Neural progenitor cell (in vitro differentiated cells): ENCODE measurements at regions not wholly inside any gene's neighbourhood (a gene's known extent, or its start where the extent isn't known, plus 50 kb on each side); places are given as distances from the start of the nearest gene placed in this dataset.

Source experiments
- DNase-seq: peaks from one replicate; pipeline ENCODE4 v3.0.0-alpha.2; 2016; ENCODE audit warnings: low spot score
- H2AFZ ChIP-seq: fragments of 200-600 bp; sonication (generic); replicated peaks from 2 replicates; pipeline ENCODE4 v1.6.1; 2016; ENCODE audit warnings: antibody characterized with exemption
- H3F3A ChIP-seq: fragments of 200-600 bp; sonication (generic); 2 replicates; pipeline ENCODE4 v1.6.1; 2016; ENCODE audit warnings: antibody characterized with exemption, low read depth
- H3K27ac ChIP-seq: fragments of 200-600 bp; sonication (generic); 2 replicates; pipeline ENCODE4 v1.5.1; 2016; ENCODE audit warnings: mild to moderate bottlenecking
- H3K27me3 ChIP-seq: fragments of 200-600 bp; sonication (generic); 2 replicates; pipeline ENCODE4 v1.6.1; 2016; ENCODE audit warnings: mild to moderate bottlenecking, moderate library complexity
- H3K36me3 ChIP-seq: fragments of 200-600 bp; sonication (generic); 2 replicates; pipeline ENCODE4 v1.5.1; 2016
- H3K4me1 ChIP-seq: fragments of 200-600 bp; sonication (generic); 2 replicates; pipeline ENCODE4 v1.6.1; 2016; ENCODE audit warnings: mixed run types
- H3K4me2 ChIP-seq: fragments of 200-600 bp; sonication (generic); 2 replicates; pipeline ENCODE4 v1.6.1; 2016
- H3K4me3 ChIP-seq: fragments of 200-600 bp; sonication (generic); 2 replicates; pipeline ENCODE4 v1.5.1; 2016
- H3K79me2 ChIP-seq: fragments of 200-600 bp; sonication (generic); 2 replicates; pipeline ENCODE4 v1.6.1; 2016; ENCODE audit warnings: low read depth
- H3K9ac ChIP-seq: fragments of 200-600 bp; sonication (generic); 2 replicates; pipeline ENCODE4 v1.6.1; 2016
- H3K9me3 ChIP-seq: fragments of 200-600 bp; sonication (generic); 2 replicates; pipeline ENCODE4 v1.5.1; 2016; ENCODE audit warnings: low read depth
- H4K20me1 ChIP-seq: fragments of 200-600 bp; sonication (generic); 2 replicates; pipeline ENCODE4 v1.6.1; 2016; ENCODE audit warnings: low read depth
- H3K27ac Mint-ChIP-seq: 3 replicates; pipeline ENCODE4 v1.8.0; 2021; ENCODE audit warnings: mixed read lengths
- H3K27me3 Mint-ChIP-seq: 2 replicates; pipeline ENCODE4 v1.8.0; 2022; ENCODE audit warnings: low read depth, mild to moderate bottlenecking, inconsistent platforms, moderate library complexity, mixed read lengths; ENCODE audit not compliant: insufficient read depth
- H3K36me3 Mint-ChIP-seq: 3 replicates; pipeline ENCODE4 v1.8.0; 2021; ENCODE audit warnings: mixed read lengths
- H3K4me1 Mint-ChIP-seq: 3 replicates; pipeline ENCODE4 v1.8.0; 2021; ENCODE audit warnings: mixed read lengths
- H3K4me3 Mint-ChIP-seq: 3 replicates; pipeline ENCODE4 v1.8.0; 2021; ENCODE audit warnings: mild to moderate bottlenecking, moderate library complexity, mixed read lengths
- H3K9me3 Mint-ChIP-seq: 3 replicates; pipeline ENCODE4 v1.8.0; 2020; ENCODE audit warnings: mixed read lengths
- EZH2 ChIP-seq: fragments of 200-600 bp; sonication (generic); IDR thresholded peaks from 2 replicates; pipeline ENCODE4 v1.6.1; 2017; ENCODE audit warnings: antibody characterized with exemption, mild to moderate bottlenecking, moderate library complexity
- EZH2phosphoT487 ChIP-seq: fragments of 200-600 bp; sonication (generic); IDR thresholded peaks from 2 replicates; pipeline ENCODE4 v1.6.1; 2017; ENCODE audit warnings: antibody characterized with exemption
- TF ChIP-seq, protein P1 (sequence below): fragments of 200-600 bp; sonication (generic); IDR thresholded peaks from 2 replicates; pipeline ENCODE4 v1.5.1; 2017; ENCODE audit warnings: antibody characterized with exemption, mild to moderate bottlenecking

DNA sequence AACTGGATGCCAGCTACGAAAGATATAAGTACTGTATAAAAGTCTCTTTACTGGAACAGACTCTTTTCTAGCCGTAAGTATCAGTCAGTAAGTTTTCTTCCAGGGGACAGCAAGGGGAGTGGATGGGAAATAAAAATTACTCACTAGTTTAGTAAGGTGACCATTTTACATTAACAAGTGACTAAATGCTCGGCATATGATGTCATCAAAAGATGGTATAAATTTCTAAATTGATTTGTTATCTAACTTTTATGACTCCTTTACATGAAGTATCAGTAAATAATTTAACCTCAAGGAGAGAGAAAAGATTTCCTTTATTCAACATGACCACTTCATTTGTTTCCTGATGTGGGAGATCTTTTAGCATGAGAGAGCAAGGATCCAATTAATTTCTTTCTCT lies 859.0 kb upstream of the LRRTM1 start:
- no peak for DNase-seq
- Histone ChIP-seq H3F3A (no peaks in the 10 kb centered on the region), H3K9ac (no peak overlapping the region), H3K4me1 (no peaks in the 10 kb centered on the region), H4K20me1 (no peaks in the 10 kb centered on the region), H3K79me2 (no peaks in the 10 kb centered on the region), H3K4me2 (no peak overlapping the region), H3K36me3 (no peaks in the 10 kb centered on the region), H3K27me3 (no peaks in the 10 kb centered on the region), H3K27ac (no peak overlapping the region), H2AFZ (no peak overlapping the region), H3K9me3 (no peaks in the 10 kb centered on the region), H3K4me3 (no peak overlapping the region)
- TF ChIP-seq, protein P1, sequence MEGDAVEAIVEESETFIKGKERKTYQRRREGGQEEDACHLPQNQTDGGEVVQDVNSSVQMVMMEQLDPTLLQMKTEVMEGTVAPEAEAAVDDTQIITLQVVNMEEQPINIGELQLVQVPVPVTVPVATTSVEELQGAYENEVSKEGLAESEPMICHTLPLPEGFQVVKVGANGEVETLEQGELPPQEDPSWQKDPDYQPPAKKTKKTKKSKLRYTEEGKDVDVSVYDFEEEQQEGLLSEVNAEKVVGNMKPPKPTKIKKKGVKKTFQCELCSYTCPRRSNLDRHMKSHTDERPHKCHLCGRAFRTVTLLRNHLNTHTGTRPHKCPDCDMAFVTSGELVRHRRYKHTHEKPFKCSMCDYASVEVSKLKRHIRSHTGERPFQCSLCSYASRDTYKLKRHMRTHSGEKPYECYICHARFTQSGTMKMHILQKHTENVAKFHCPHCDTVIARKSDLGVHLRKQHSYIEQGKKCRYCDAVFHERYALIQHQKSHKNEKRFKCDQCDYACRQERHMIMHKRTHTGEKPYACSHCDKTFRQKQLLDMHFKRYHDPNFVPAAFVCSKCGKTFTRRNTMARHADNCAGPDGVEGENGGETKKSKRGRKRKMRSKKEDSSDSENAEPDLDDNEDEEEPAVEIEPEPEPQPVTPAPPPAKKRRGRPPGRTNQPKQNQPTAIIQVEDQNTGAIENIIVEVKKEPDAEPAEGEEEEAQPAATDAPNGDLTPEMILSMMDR = no peak
- TF ChIP-seq EZH2 (no peak), EZH2phosphoT487 (no peak)
- Mint-ChIP-seq H3K4me1 (no peaks in the 10 kb centered on the region), H3K4me3 (no peak overlapping the region), H3K27me3 (no peaks in the 10 kb centered on the region), H3K27ac (no peak overlapping the region), H3K36me3 (no peaks in the 10 kb centered on the region), H3K9me3 (no peaks in the 10 kb centered on the region)

DNA sequence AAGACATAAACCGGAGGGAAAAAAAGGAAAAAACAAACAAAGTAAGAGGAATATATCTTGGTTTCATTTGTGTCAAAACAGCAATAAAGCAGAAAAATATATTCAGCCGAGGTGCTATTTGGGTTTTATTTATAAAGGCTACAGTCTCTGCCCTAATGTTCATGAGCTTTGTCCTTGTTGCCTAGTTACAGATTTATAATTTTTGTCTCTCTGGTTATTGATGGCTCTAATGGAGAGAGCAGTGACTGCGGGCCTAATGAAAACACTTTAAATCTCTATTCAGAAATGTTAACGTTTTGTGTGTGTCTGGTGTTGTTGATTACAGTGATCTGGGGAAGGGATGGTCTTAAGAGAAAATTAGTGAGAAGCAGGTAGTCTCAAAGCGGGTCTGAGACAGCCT lies 854.0 kb upstream of the LRRTM1 start:
- H3K27me3 Mint-ChIP-seq = no peaks in the 10 kb centered on the region
- no peak overlapping the region for H3K9ac ChIP-seq
- no peak overlapping the region for H3K27ac Mint-ChIP-seq
- H4K20me1 ChIP-seq = no peaks in the 10 kb centered on the region
- no peaks in the 10 kb centered on the region for H3F3A ChIP-seq
- H3K9me3 ChIP-seq = no peaks in the 10 kb centered on the region
- H2AFZ ChIP-seq = no peak overlapping the region
- H3K4me1 Mint-ChIP-seq = no peaks in the 10 kb centered on the region
- H3K36me3 ChIP-seq = no peaks in the 10 kb centered on the region
- H3K4me3 Mint-ChIP-seq = no peak overlapping the region
- H3K4me1 ChIP-seq = no peaks in the 10 kb centered on the region
- TF ChIP-seq EZH2phosphoT487 (no peak), EZH2 (no peak)
- TF ChIP-seq, protein P1 = no peak
- no peaks in the 10 kb centered on the region for H3K9me3 Mint-ChIP-seq
- H3K79me2 ChIP-seq = no peaks in the 10 kb centered on the region
- H3K36me3 Mint-ChIP-seq = no peaks in the 10 kb centered on the region
- no peak for DNase-seq
- no peaks in the 10 kb centered on the region for H3K27me3 ChIP-seq
- H3K27ac ChIP-seq = no peak overlapping the region
- H3K4me3 ChIP-seq = no peak overlapping the region
- no peak overlapping the region for H3K4me2 ChIP-seq

DNA sequence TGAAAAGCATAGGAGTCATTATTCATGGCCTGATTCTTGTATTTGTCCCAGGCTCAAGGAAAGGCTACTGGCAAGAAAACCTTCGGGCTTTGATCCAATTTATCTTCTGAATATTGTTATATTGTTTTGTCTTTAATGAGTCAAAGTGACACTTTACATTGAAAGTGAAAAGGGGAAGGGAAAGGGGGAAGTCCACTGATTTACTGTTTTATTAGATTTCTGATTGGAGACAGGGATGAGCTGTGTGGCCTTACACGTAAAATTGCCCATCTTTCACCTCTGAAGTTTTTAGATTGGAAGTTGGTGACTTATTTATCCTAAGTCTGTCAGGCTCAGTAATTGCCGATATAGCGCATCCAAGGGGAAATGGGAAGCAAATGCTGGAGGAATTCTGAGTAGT lies 843.8 kb upstream of the LRRTM1 start:
- H3K79me2 ChIP-seq = no peaks in the 10 kb centered on the region
- Mint-ChIP-seq H3K27ac (no peak overlapping the region), H3K4me1 (peaks cover 2% of the 10 kb centered on the region), H3K4me3 (no peak overlapping the region), H3K27me3 (no peaks in the 10 kb centered on the region), H3K9me3 (peaks cover 3% of the 10 kb centered on the region), H3K36me3 (no peaks in the 10 kb centered on the region)
- H3K4me1 ChIP-seq = no peaks in the 10 kb centered on the region
- no peak overlapping the region for H3K4me2 ChIP-seq
- no peaks in the 10 kb centered on the region for H3K36me3 ChIP-seq
- H2AFZ ChIP-seq = no peak overlapping the region
- TF ChIP-seq EZH2 (no peak), EZH2phosphoT487 (no peak)
- TF ChIP-seq, protein P1 = no peak
- no peaks in the 10 kb centered on the region for H3K27me3 ChIP-seq
- no peaks in the 10 kb centered on the region for H3K9me3 ChIP-seq
- no peak overlapping the region for H3K27ac ChIP-seq
- H4K20me1 ChIP-seq = no peaks in the 10 kb centered on the region
- H3K4me3 ChIP-seq = no peak overlapping the region
- H3K9ac ChIP-seq = no peak overlapping the region
- no peak for DNase-seq
- H3F3A ChIP-seq = no peaks in the 10 kb centered on the region

DNA sequence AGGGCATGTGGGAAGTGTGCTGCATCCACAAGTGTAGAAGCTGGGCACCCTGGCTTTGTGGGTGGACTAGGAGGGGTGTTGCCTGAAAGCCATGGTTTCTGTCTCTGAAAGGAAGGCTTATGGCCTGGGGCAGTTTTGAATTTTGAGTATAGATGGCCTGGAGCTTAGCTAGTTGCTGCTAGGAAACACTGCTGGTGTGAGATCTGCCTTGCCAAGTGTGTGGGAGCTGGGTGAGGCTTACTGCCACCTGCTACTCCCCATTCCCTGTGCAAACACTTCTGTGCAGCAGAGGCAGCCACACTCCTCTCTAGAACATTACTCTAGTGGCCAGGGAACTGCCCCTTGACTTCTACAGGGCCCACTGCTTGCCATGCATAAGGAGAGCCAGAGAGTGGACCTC lies 831.7 kb upstream of the LRRTM1 start:
- Histone ChIP-seq H4K20me1 (no peaks in the 10 kb centered on the region), H3K9me3 (no peaks in the 10 kb centered on the region), H3K36me3 (no peaks in the 10 kb centered on the region), H2AFZ (no peak overlapping the region), H3K79me2 (no peaks in the 10 kb centered on the region), H3K9ac (no peak overlapping the region), H3K4me1 (no peaks in the 10 kb centered on the region), H3K4me3 (no peak overlapping the region), H3K27ac (no peak overlapping the region), H3K4me2 (no peak overlapping the region), H3F3A (no peaks in the 10 kb centered on the region), H3K27me3 (no peaks in the 10 kb centered on the region)
- no peaks in the 10 kb centered on the region for H3K4me1 Mint-ChIP-seq
- H3K36me3 Mint-ChIP-seq = no peaks in the 10 kb centered on the region
- H3K27me3 Mint-ChIP-seq = no peaks in the 10 kb centered on the region
- H3K27ac Mint-ChIP-seq = no peak overlapping the region
- DNase-seq = no peak
- no peak overlapping the region for H3K4me3 Mint-ChIP-seq
- H3K9me3 Mint-ChIP-seq = no peaks in the 10 kb centered on the region
- TF ChIP-seq EZH2phosphoT487 (no peak), EZH2 (no peak)
- TF ChIP-seq, protein P1 = no peak
